LoVo (cell line): ENCODE measurements at regions not wholly inside any gene's neighbourhood (a gene's known extent, or its start where the extent isn't known, plus 50 kb on each side); places are given as distances from the start of the nearest gene placed in this dataset.
"Not testable (repeated sequence)": the region's sequence is repeated elsewhere in the genome, so short reads cannot be mapped to it uniquely, and the experiment has no call there.

Source experiments
- DNase-seq: peaks from one replicate; pipeline ENCODE4 v3.0.0-alpha.2; 2016; ENCODE audit warnings: low spot score

GRCh38 chr6:8361259-8361658, 74.1 kb downstream of the SLC35B3 start:
- no peak for DNase-seq

GRCh38 chr6:8352966-8353340, 82.4 kb downstream of the SLC35B3 start:
- no peak for DNase-seq

- DNase-seq: no peak
These were observed 82.9 kb downstream of the SLC35B3 start for GRCh38 chr6:8352335-8352965.

- DNase-seq: no peak
These were observed 91.7 kb downstream of the SLC35B3 start for GRCh38 chr6:8343600-8343999.

GRCh38 chr6:8342241-8342819, 93.0 kb downstream of the SLC35B3 start:
- DNase-seq: no peak

GRCh38 chr6:8337147-8337546, 98.2 kb downstream of the SLC35B3 start:
- no peak for DNase-seq

- DNase-seq: no peak
These were observed 98.8 kb downstream of the SLC35B3 start for GRCh38 chr6:8336406-8337057.

- no peak for DNase-seq
These were observed 99.4 kb downstream of the SLC35B3 start for GRCh38 chr6:8335896-8336295.

- no peak for DNase-seq
These were observed 100.0 kb downstream of the SLC35B3 start for GRCh38 chr6:8335381-8335780.

GRCh38 chr6:8334113-8334512, 101.2 kb downstream of the SLC35B3 start:
- no peak for DNase-seq

- no peak for DNase-seq
These were observed 105.8 kb downstream of the SLC35B3 start for GRCh38 chr6:8329562-8329961.

GRCh38 chr6:8325743-8326142, 109.6 kb downstream of the SLC35B3 start:
- DNase-seq: no peak

- DNase-seq: no peak
These were observed 112.7 kb downstream of the SLC35B3 start for GRCh38 chr6:8322659-8323058.

GRCh38 chr6:8321671-8322404, 113.5 kb downstream of the SLC35B3 start:
- DNase-seq: no peak

- no peak for DNase-seq
These were observed 120.2 kb downstream of the SLC35B3 start for GRCh38 chr6:8315154-8315553.

GRCh38 chr6:8301502-8301901, 133.8 kb downstream of the SLC35B3 start:
- no peak for DNase-seq

- no peak for DNase-seq
These were observed 136.3 kb downstream of the SLC35B3 start for GRCh38 chr6:8299034-8299433.

- DNase-seq: not testable (repeated sequence)
These were observed 152.4 kb downstream of the SLC35B3 start for GRCh38 chr6:8282946-8283345.

- DNase-seq: no peak
These were observed 153.0 kb downstream of the SLC35B3 start for GRCh38 chr6:8282380-8282779.

GRCh38 chr6:8279041-8279805, 156.1 kb downstream of the SLC35B3 start:
- no peak for DNase-seq

- DNase-seq: no peak
These were observed 156.8 kb downstream of the SLC35B3 start for GRCh38 chr6:8278562-8278961.

GRCh38 chr6:8277769-8278168, 157.6 kb downstream of the SLC35B3 start:
- no peak for DNase-seq
